ENCODE measurements at regions not wholly inside any gene's neighbourhood (a gene's known extent, or its start where the extent isn't known, plus 50 kb on each side); places are given as distances from the start of the nearest gene placed in this dataset.
"Not testable (repeated sequence)": the region's sequence is repeated elsewhere in the genome, so short reads cannot be mapped to it uniquely, and the experiment has no call there.

- no peak for DNase-seq (ENCODE audit: low read depth)
- no peak for TF ChIP-seq CTCF (conservative IDR thresholded peaks at IDR 0.05; ENCODE audit: low read depth, low read length)
- no peak overlapping the region for H3K4me3 ChIP-seq (ENCODE audit: low read depth, low read length)
Observed at GRCh38 chr3:106485217-106485616, 616.4 kb upstream of the CBLB start.

GRCh38 chr3:106485802-106486201 is 617.0 kb upstream of the CBLB start:
- no peak for DNase-seq (ENCODE audit: low read depth)
- TF ChIP-seq CTCF (conservative IDR thresholded peaks at IDR 0.05; ENCODE audit: low read depth, low read length): no peak
- no peak overlapping the region for H3K4me3 ChIP-seq (ENCODE audit: low read depth, low read length)

- H3K4me3 ChIP-seq (ENCODE audit: low read depth, low read length); DNase-seq (ENCODE audit: low read depth): not testable (repeated sequence)
Observed at GRCh38 chr3:106486945-106487639, 618.3 kb upstream of the CBLB start.

- no peak overlapping the region for H3K4me3 ChIP-seq (ENCODE audit: low read depth, low read length)
- TF ChIP-seq CTCF (conservative IDR thresholded peaks at IDR 0.05; ENCODE audit: low read depth, low read length): no peak
- no peak for DNase-seq (ENCODE audit: low read depth)
Observed at GRCh38 chr3:106488331-106488730, 619.5 kb upstream of the CBLB start.

GRCh38 chr3:106491796-106492195 is 623.0 kb upstream of the CBLB start:
- no peak for TF ChIP-seq CTCF (conservative IDR thresholded peaks at IDR 0.05; ENCODE audit: low read depth, low read length)
- no peak for DNase-seq (ENCODE audit: low read depth)
- H3K4me3 ChIP-seq (ENCODE audit: low read depth, low read length): no peak overlapping the region

GRCh38 chr3:106508331-106508893 is 639.6 kb upstream of the CBLB start:
- no peak for DNase-seq (ENCODE audit: low read depth)
- H3K4me3 ChIP-seq (ENCODE audit: low read depth, low read length): no peak overlapping the region
- no peak for TF ChIP-seq CTCF (conservative IDR thresholded peaks at IDR 0.05; ENCODE audit: low read depth, low read length)

GRCh38 chr3:106510206-106510605 is 641.4 kb upstream of the CBLB start:
- no peak for DNase-seq (ENCODE audit: low read depth)
- H3K4me3 ChIP-seq (ENCODE audit: low read depth, low read length): no peak overlapping the region
- TF ChIP-seq CTCF (conservative IDR thresholded peaks at IDR 0.05; ENCODE audit: low read depth, low read length): no peak
